ENCODE measurements at regions not wholly inside any gene's neighbourhood (a gene's known extent, or its start where the extent isn't known, plus 50 kb on each side); places are given as distances from the start of the nearest gene placed in this dataset.
"Not testable (repeated sequence)": the region's sequence is repeated elsewhere in the genome, so short reads cannot be mapped to it uniquely, and the experiment has no call there.

GRCh38 chrX:25717122-25717521, 421.0 kb upstream of the MAGEB18 start:
- ATAC-seq (no peak), DNase-seq (no peak)
- Mint-ChIP-seq H3K27ac (no peak overlapping the region), H3K4me3 (no peak overlapping the region), H3K9me3 (no peaks in the 10 kb centered on the region), H3K4me1 (no peaks in the 10 kb centered on the region), H3K27me3 (no peaks in the 10 kb centered on the region)

- Mint-ChIP-seq H3K9me3 (no peaks in the 10 kb centered on the region), H3K4me1 (no peaks in the 10 kb centered on the region), H3K4me3 (no peak overlapping the region), H3K27me3 (no peaks in the 10 kb centered on the region), H3K27ac (no peak overlapping the region)
- ATAC-seq (no peak), DNase-seq (no peak)
These were observed 416.6 kb upstream of the MAGEB18 start for GRCh38 chrX:25721564-25721963.

DNA sequence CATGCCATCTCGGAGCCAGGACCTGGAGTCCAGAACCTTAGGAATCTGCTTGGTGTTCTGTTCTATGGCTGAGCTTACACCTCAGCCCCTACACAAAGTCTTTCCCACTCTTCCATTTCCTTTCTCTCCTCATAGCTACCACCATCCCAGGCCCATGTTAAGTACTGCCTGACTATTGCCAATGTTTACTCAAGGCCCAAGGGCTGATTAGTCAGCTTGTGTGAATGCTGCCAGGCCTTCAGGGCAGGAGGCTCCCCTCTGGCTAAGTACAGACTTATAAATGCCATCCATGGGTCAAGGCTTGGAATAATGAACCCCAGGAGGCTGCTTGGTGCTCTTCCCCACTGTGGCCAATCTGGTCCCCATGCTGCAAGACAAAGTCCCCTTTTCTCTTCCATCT, 411.6 kb upstream of the MAGEB18 start:
- Mint-ChIP-seq H3K27ac (no peak overlapping the region), H3K4me1 (no peaks in the 10 kb centered on the region), H3K4me3 (no peak overlapping the region), H3K9me3 (peaks cover 0 to 3% of the 10 kb centered on the region in 2 donors), H3K27me3 (no peaks in the 10 kb centered on the region)
- DNase-seq = no peak
- no peak for ATAC-seq

- no peaks in the 10 kb centered on the region for H3K27me3 Mint-ChIP-seq
- no peak overlapping the region for H3K27ac Mint-ChIP-seq
- peaks cover 0 to 3% of the 10 kb centered on the region in 2 donors for H3K9me3 Mint-ChIP-seq
- no peak for DNase-seq
- no peak for ATAC-seq
- H3K4me1 Mint-ChIP-seq = no peaks in the 10 kb centered on the region
- no peak overlapping the region for H3K4me3 Mint-ChIP-seq
These were observed 405.0 kb upstream of the MAGEB18 start for GRCh38 chrX:25733148-25733547.

GRCh38 chrX:25737540-25737939, 400.6 kb upstream of the MAGEB18 start:
- no peak for ATAC-seq
- Mint-ChIP-seq H3K9me3 (no peaks in the 10 kb centered on the region), H3K27ac (no peak overlapping the region), H3K4me1 (no peaks in the 10 kb centered on the region), H3K4me3 (no peak overlapping the region), H3K27me3 (no peaks in the 10 kb centered on the region)
- no peak for DNase-seq

DNA sequence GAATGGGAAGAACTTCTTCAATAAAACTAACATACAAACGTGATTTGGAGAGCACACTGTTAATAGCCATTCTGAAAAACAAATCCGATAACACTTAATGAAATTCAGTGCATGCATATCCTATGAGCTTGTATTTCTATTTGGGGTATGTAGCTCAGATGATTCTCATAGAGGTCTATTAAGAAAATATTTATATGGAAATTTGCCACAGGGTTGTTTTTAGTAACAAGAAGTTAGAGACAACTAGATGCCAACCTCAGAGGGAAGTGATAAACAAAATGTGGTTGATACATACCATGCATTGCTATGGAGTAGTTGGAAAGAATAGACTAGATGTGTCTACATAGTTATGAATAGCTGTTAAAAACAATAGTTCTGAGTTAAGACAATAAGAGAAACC, 395.8 kb upstream of the MAGEB18 start:
- no peaks in the 10 kb centered on the region for H3K27me3 Mint-ChIP-seq
- no peak for DNase-seq
- H3K9me3 Mint-ChIP-seq = no peaks in the 10 kb centered on the region
- H3K27ac Mint-ChIP-seq = no peak overlapping the region
- ATAC-seq = no peak
- no peak overlapping the region for H3K4me3 Mint-ChIP-seq
- no peaks in the 10 kb centered on the region for H3K4me1 Mint-ChIP-seq

DNA sequence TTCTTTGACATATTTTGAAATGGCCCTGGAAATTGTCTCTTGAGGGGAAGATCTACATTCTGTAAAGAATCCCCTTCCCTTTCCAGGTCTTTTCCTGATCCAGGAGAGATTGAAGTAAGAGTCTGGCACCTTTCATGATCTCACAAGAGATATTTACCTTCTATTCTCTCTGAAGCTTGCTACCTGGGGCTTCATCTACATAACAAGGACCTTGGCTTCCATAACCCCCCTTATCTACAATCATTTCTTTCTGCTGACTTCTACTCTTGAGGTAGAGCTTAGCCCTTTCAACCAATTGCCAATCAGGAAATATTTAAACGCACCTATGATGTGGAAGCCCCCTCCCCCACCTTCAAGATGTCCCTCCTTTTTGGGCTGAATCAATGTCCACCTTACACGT, 383.7 kb upstream of the MAGEB18 start:
- no peaks in the 10 kb centered on the region for H3K4me1 Mint-ChIP-seq
- DNase-seq (no peak), ATAC-seq (no peak)
- H3K4me3 Mint-ChIP-seq = no peak overlapping the region
- no peaks in the 10 kb centered on the region for H3K27me3 Mint-ChIP-seq
- no peak overlapping the region for H3K27ac Mint-ChIP-seq
- H3K9me3 Mint-ChIP-seq = no peaks in the 10 kb centered on the region

- DNase-seq = no peak
- Mint-ChIP-seq H3K9me3 (no peaks in the 10 kb centered on the region), H3K27ac (no peak overlapping the region), H3K4me3 (no peak overlapping the region), H3K4me1 (no peaks in the 10 kb centered on the region), H3K27me3 (no peaks in the 10 kb centered on the region)
- ATAC-seq = no peak
These were observed 382.9 kb upstream of the MAGEB18 start for GRCh38 chrX:25755194-25755593.

DNA sequence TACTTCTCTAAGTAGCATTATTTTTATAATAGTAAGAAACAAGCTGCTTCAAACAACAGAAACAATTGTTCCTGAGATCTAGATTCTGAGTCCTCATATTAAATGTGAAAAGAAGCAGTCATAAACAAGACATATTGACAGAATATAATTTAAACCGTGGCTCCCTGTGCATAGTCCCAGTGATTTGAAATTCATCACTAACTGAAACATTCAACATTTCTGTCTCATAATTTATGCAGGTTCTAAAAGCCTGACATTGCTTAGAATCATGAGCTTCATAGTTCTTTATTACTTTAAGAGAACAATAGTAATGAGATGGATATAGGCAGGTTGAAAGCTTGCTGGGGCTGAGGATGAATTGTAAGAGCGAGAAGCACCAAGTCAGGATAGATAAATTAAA, 375.5 kb upstream of the MAGEB18 start:
- H3K4me1 Mint-ChIP-seq = no peaks in the 10 kb centered on the region
- ATAC-seq (no peak), DNase-seq (no peak)
- H3K27ac Mint-ChIP-seq = no peak overlapping the region
- H3K4me3 Mint-ChIP-seq = no peak overlapping the region
- no peaks in the 10 kb centered on the region for H3K9me3 Mint-ChIP-seq
- no peaks in the 10 kb centered on the region for H3K27me3 Mint-ChIP-seq

DNA sequence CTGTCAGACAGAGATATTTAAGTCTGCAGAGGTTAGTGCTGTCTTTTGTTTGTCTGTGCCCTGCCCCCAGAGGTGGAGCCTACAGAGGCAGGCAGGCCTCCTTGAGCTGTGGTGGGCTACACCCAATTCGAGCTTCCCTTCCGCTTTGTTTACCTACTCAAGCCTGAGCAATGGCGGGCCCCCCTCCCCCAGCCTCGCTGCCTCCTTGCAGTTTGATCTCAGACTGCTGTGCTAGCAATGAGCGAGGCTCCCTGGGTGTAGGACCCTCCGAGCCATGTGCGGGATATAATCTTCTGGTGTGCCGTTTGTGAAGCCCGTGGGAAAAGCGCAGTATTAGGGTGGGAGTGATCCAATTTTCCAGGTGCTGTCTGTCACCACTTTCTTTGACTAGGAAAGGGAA, 366.3 kb upstream of the MAGEB18 start:
- H3K27me3 Mint-ChIP-seq, DNase-seq, ATAC-seq, H3K4me3 Mint-ChIP-seq, H3K9me3 Mint-ChIP-seq, H3K4me1 Mint-ChIP-seq, H3K27ac Mint-ChIP-seq: not testable (repeated sequence)

DNA sequence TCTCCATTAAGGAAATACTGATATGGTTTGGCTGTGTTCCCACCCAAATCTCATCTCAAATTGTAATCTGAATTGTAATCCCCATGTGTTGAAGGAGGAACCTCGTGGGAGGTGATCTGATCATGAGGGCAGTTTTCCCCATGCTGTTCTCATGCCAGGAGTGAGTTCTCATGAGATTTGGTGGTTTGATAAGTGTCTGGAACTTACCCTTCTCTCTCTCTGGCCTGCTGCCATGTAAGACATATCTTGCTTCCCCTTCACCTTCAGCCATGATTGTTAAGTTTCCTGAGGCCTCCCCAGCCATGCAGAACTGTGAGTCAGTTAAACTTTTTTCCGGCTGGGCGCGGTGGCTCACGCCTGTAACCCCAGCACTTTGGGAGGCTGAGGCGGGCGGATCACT, 340.3 kb upstream of the MAGEB18 start:
- DNase-seq, ATAC-seq, H3K27ac Mint-ChIP-seq, H3K27me3 Mint-ChIP-seq, H3K9me3 Mint-ChIP-seq, H3K4me3 Mint-ChIP-seq, H3K4me1 Mint-ChIP-seq: not testable (repeated sequence)

DNA sequence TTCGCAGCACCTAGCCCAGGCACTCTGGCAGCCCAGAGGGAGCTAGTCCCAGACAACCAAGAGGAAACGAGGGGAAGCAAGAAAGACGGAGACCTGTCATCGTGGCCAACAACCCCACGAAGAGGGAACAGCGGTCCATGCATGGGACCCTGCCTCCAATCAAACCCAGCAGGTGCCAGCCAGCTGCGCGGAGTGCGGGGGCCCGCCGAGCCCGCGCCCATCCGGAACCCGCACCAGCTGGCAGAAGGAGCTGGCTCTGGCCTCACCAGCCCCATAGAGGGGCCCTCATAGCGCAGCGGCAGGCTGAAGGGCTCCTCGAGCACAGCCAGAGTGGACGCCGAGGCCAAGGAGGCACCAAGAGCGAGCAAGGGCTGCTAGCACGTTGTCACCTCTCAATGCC, 332.4 kb upstream of the MAGEB18 start:
- Mint-ChIP-seq H3K27ac (no peak overlapping the region), H3K9me3 (peaks cover 0 to 5% of the 10 kb centered on the region in 2 donors), H3K4me3 (no peak overlapping the region), H3K4me1 (no peaks in the 10 kb centered on the region), H3K27me3 (no peaks in the 10 kb centered on the region)
- ATAC-seq = no peak
- no peak for DNase-seq

GRCh38 chrX:25807022-25807421, 331.1 kb upstream of the MAGEB18 start:
- ATAC-seq (no peak), DNase-seq (no peak)
- Mint-ChIP-seq H3K9me3 (peaks cover 0 to 5% of the 10 kb centered on the region in 2 donors), H3K4me1 (no peaks in the 10 kb centered on the region), H3K4me3 (no peak overlapping the region), H3K27me3 (no peaks in the 10 kb centered on the region), H3K27ac (no peak overlapping the region)

DNA sequence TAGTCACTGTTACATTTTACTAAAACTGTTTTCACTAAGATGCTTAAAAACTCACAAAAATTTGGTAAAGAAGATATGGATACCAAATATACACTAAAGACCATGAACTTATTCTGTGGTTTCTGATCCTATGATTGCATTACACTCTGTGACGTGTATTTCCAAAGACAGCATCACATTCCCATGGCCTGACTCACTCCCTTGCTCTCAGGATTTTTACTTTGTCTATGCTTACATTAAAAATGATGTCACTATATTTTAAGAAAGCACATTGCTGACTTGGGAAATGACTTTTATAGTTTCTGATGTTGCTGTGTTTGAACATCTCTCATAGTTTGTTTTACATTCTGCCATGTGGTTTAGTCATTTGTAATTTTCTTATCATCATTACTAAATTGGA, 327.9 kb upstream of the MAGEB18 start:
- ATAC-seq (no peak), DNase-seq (no peak)
- Mint-ChIP-seq H3K4me3 (no peak overlapping the region), H3K27me3 (no peaks in the 10 kb centered on the region), H3K9me3 (no peaks in the 10 kb centered on the region), H3K4me1 (no peaks in the 10 kb centered on the region), H3K27ac (no peak overlapping the region)

DNA sequence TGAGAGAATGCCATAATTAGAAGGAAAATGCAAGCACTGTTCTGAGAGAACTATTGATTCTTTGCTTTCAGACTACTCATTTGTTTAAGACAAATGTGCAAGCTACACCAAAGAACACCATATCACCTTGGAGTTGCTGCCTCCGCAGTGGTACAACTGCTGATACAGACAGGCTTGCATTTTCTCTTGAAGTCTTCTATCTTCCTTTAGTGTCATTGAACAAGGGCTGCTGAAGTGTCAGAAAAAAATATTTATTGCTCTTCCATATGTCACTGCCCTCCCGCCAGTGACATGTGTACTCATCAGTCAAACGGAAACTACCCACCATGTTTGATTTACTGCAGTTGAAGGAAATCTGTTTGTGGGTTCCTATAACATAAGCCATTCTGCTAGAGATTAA, 318.3 kb upstream of the MAGEB18 start:
- no peak overlapping the region for H3K27ac Mint-ChIP-seq
- peaks cover 0 to 6% of the 10 kb centered on the region in 2 donors for H3K9me3 Mint-ChIP-seq
- DNase-seq (no peak), ATAC-seq (no peak)
- H3K27me3 Mint-ChIP-seq = no peaks in the 10 kb centered on the region
- no peak overlapping the region for H3K4me3 Mint-ChIP-seq
- no peaks in the 10 kb centered on the region for H3K4me1 Mint-ChIP-seq

- Mint-ChIP-seq H3K4me3 (no peak overlapping the region), H3K27me3 (no peaks in the 10 kb centered on the region), H3K27ac (no peak overlapping the region)
These were observed 287.0 kb upstream of the MAGEB18 start for GRCh38 chrX:25851141-25851540.

DNA sequence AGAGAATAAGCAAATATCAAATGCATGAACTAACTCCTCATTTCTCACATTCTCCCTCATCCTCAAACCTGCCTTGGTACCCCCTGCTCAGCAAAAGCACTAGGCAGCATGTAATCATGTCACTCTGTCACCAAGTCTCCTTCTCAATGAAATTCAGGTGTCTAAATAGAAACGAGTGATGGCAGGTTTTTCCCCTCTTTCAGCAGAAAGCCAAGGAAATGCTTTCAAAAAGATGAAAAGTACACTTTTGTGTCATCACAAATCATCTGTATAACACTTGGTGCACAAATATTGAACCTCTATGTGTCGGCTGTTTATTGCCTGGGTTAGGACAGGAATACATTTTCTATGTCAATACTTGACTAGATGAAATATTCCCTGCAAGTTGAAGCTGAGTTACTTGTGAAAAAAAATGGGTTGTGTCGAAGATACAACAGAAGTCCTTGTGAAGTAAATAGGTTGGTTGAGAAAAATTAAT, 285.1 kb upstream of the MAGEB18 start:
- ATAC-seq = no peak
- Mint-ChIP-seq H3K27ac (no peak overlapping the region), H3K9me3 (peaks cover 0 to 7% of the 10 kb centered on the region in 2 donors), H3K4me3 (no peak overlapping the region), H3K4me1 (no peaks in the 10 kb centered on the region), H3K27me3 (no peaks in the 10 kb centered on the region)
- no peak for DNase-seq

More at GRCh38 chrX:25851141-25851540, 287.0 kb upstream of the MAGEB18 start:
- ATAC-seq (no peak), DNase-seq (no peak)
- Mint-ChIP-seq H3K9me3 (no peaks in the 10 kb centered on the region), H3K4me1 (no peaks in the 10 kb centered on the region)

Measured in stimulated activated naive CD8-positive, alpha-beta T cell treated with anti-CD3 and anti-CD28 coated beads, Interleukin-15, amount 100 ng/mL, for 72 hours (primary cell).